ENCODE measurements at regions not wholly inside any gene's neighbourhood (a gene's known extent, or its start where the extent isn't known, plus 50 kb on each side); places are given as distances from the start of the nearest gene placed in this dataset.

GRCh38 chr5:17690473-17690872 is 56.2 kb downstream of the TAF11L14 start:
- H3K4me2 ChIP-seq (ENCODE audit: low read depth, low read length) = no peak overlapping the region
- no CpG with 5 or more reads among the region's 3 CpGs for WGBS, 2 experiments (ENCODE audit: extremely low coverage in 2 of 2, insufficient read length in 1 of 2)
- no peaks in the 10 kb centered on the region for H3K27me3 ChIP-seq (ENCODE audit: control insufficient read depth, insufficient read depth, low read length)
- no peak overlapping the region for H2BK15ac ChIP-seq (ENCODE audit: low read depth, low read length)
- H2AK5ac ChIP-seq (ENCODE audit: low read depth, low read length) = no peak overlapping the region
- ChIA-PET CTCF (no interaction called here), POLR2A (ENCODE audit: unreplicated experiment) (no interaction called here)
- ATAC-seq (ENCODE audit: low read depth) = no peak
- H2BK120ac ChIP-seq (ENCODE audit: low read depth, low read length) = no peak overlapping the region
- no peak for DNase-seq
- no peak overlapping the region for H3K14ac ChIP-seq (replicated peaks; ENCODE audit: low read depth, low read length)
- H4K91ac ChIP-seq (ENCODE audit: insufficient read depth, low read depth, low read length) = no peak overlapping the region
- in situ Hi-C loops (cut with MboI; ENCODE audit: low sequenced_read_pairs) = no loop called here
- no peaks in the 10 kb centered on the region for H3K9me1 ChIP-seq (ENCODE audit: insufficient read depth, low read length)
- no peak overlapping the region for H4K5ac ChIP-seq (ENCODE audit: low read depth, low read length)
- dilution Hi-C loops (cut with HindIII; ENCODE audit: low sequenced_read_pairs, unreplicated experiment) = no loop called here
- no peak overlapping the region for H2BK5ac ChIP-seq (ENCODE audit: low read depth, low read length, poor library complexity, severe bottlenecking)
- no peaks in the 10 kb centered on the region for H4K20me1 ChIP-seq (ENCODE audit: insufficient read depth, low read length)
- no peaks in the 10 kb centered on the region for H3K9me3 ChIP-seq (ENCODE audit: control insufficient read depth, insufficient read depth, low read length)
- H3K4ac ChIP-seq (ENCODE audit: low read depth, low read length) = no peak overlapping the region
- TF ChIP-seq CEBPB (IDR thresholded peaks at IDR 0.05; ENCODE audit: low read depth, low read length) = no peak
- TF ChIP-seq MXI1 (IDR thresholded peaks at IDR 0.05; ENCODE audit: borderline replicate concordance, low read depth, low read length) = no peak
- no peak for TF ChIP-seq RCOR1 (IDR thresholded peaks at IDR 0.05; ENCODE audit: insufficient replicate concordance, low read length)
- TF ChIP-seq POLR2A (IDR thresholded peaks at IDR 0.05; ENCODE audit: low read depth, low read length) = no peak
- TF ChIP-seq CHD1 (IDR thresholded peaks at IDR 0.05; ENCODE audit: low read depth, low read length) = no peak
- no peak for TF ChIP-seq USF2 (IDR thresholded peaks at IDR 0.05; ENCODE audit: low read depth, low read length)
- no peak for TF ChIP-seq SMC3 (IDR thresholded peaks at IDR 0.05; ENCODE audit: low read depth, low read length)
- no peak for TF ChIP-seq RAD21 (IDR thresholded peaks at IDR 0.05; ENCODE audit: low read length)
- no peak for TF ChIP-seq MAZ (IDR thresholded peaks at IDR 0.05; ENCODE audit: borderline replicate concordance, low read depth, low read length)
- H4K8ac ChIP-seq (ENCODE audit: low read depth in 2 of 2, low read length in 2 of 2) = no peak overlapping the region
- H3K27ac ChIP-seq (ENCODE audit: insufficient read depth, low read length) = no peak overlapping the region
- H3K9ac ChIP-seq (ENCODE audit: low read depth, low read length) = no peak overlapping the region
- no peak overlapping the region for H2AFZ ChIP-seq (replicated peaks; ENCODE audit: low read length, poor library complexity)
- no peaks in the 10 kb centered on the region for H3K79me1 ChIP-seq (ENCODE audit: low read depth in 1 of 2, low read length in 2 of 2)
- intact Hi-C loops (cut with micrococcal nuclease) = no loop called here
- H2BK20ac ChIP-seq (ENCODE audit: low read depth, low read length) = no peak overlapping the region
- H3K4me3 ChIP-seq (ENCODE audit: insufficient read depth, low read depth, low read length) = no peak overlapping the region
- no peaks in the 10 kb centered on the region for H3K4me1 ChIP-seq (ENCODE audit: control insufficient read depth, insufficient read depth, low read length)
- H3K56ac ChIP-seq (ENCODE audit: extremely low read depth, insufficient read depth, low read length) = no peak overlapping the region
- H3K36me3 ChIP-seq (ENCODE audit: control insufficient read depth, insufficient read depth, low read length) = no peaks in the 10 kb centered on the region
- H2AK9ac ChIP-seq (replicated peaks; ENCODE audit: low read depth, low read length, poor library complexity) = no peak overlapping the region
- H3K23ac ChIP-seq (ENCODE audit: low read depth, low read length) = no peak overlapping the region
- no peak overlapping the region for H3K18ac ChIP-seq (ENCODE audit: low read depth, low read length)
- BruUV-seq (replicated peaks) = no TSS peak

All from IMR-90 (cell line).